ENCODE measurements at regions not wholly inside any gene's neighbourhood (a gene's known extent, or its start where the extent isn't known, plus 50 kb on each side); places are given as distances from the start of the nearest gene placed in this dataset.

DNA sequence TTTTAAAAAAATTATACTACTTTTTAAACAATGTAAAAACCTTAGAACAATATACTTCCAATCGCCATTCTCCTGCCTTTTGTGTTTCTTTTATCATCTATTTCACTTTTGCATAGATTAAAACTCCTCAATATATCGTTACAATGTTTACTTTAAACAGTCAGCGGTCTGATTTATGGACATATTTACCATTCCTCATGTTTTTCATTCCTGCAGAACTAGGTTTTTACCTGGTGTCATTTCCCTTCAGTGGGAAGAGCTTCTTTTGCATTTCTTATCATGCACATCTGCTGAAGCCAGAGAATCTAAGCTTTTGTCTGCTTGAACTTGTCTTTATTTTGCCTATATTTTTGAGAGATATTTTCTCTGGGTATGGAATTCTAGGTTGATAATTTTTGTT, 277.4 kb upstream of the PLXNA2 start:
- no peak for TF ChIP-seq EP300 (IDR thresholded peaks at IDR 0.05)
- TF ChIP-seq, protein P1, sequence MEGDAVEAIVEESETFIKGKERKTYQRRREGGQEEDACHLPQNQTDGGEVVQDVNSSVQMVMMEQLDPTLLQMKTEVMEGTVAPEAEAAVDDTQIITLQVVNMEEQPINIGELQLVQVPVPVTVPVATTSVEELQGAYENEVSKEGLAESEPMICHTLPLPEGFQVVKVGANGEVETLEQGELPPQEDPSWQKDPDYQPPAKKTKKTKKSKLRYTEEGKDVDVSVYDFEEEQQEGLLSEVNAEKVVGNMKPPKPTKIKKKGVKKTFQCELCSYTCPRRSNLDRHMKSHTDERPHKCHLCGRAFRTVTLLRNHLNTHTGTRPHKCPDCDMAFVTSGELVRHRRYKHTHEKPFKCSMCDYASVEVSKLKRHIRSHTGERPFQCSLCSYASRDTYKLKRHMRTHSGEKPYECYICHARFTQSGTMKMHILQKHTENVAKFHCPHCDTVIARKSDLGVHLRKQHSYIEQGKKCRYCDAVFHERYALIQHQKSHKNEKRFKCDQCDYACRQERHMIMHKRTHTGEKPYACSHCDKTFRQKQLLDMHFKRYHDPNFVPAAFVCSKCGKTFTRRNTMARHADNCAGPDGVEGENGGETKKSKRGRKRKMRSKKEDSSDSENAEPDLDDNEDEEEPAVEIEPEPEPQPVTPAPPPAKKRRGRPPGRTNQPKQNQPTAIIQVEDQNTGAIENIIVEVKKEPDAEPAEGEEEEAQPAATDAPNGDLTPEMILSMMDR (IDR thresholded peaks at IDR 0.05) = no peak
